ENCODE measurements at regions not wholly inside any gene's neighbourhood (a gene's known extent, or its start where the extent isn't known, plus 50 kb on each side); places are given as distances from the start of the nearest gene placed in this dataset.
"Not testable (repeated sequence)": the region's sequence is repeated elsewhere in the genome, so short reads cannot be mapped to it uniquely, and the experiment has no call there.

- DNase-seq (ENCODE audit: low spot score): no peak
Observed at GRCh38 chr5:77871016-77871415, 94.9 kb upstream of the TBCA start.

GRCh38 chr5:77869116-77869798, 93.1 kb upstream of the TBCA start:
- no peak for DNase-seq (ENCODE audit: low spot score)

- DNase-seq (ENCODE audit: low spot score): no peak
Observed at GRCh38 chr5:77867914-77868313, 91.8 kb upstream of the TBCA start.

- peak; percentile 14 for DNase-seq (ENCODE audit: low spot score)
Observed at GRCh38 chr5:77867194-77867691, 91.1 kb upstream of the TBCA start.

- no peak for DNase-seq (ENCODE audit: low spot score)
Observed at GRCh38 chr5:77866198-77866597, 90.1 kb upstream of the TBCA start.

GRCh38 chr5:77864997-77865396, 88.9 kb upstream of the TBCA start:
- DNase-seq (ENCODE audit: low spot score): no peak

GRCh38 chr5:77863181-77863580, 87.0 kb upstream of the TBCA start:
- no peak for DNase-seq (ENCODE audit: low spot score)

GRCh38 chr5:77861576-77861975, 85.4 kb upstream of the TBCA start:
- no peak for DNase-seq (ENCODE audit: low spot score)

- DNase-seq (ENCODE audit: low spot score): no peak
Observed at GRCh38 chr5:77859306-77859705, 83.2 kb upstream of the TBCA start.

GRCh38 chr5:77858678-77859077, 82.5 kb upstream of the TBCA start:
- DNase-seq (ENCODE audit: low spot score): not testable (repeated sequence)

- DNase-seq (ENCODE audit: low spot score): no peak
Observed at GRCh38 chr5:77855369-77855768, 79.2 kb upstream of the TBCA start.

- no peak for DNase-seq (ENCODE audit: low spot score)
Observed at GRCh38 chr5:77853353-77853907, 77.3 kb upstream of the TBCA start.

GRCh38 chr5:77852514-77853352, 76.6 kb upstream of the TBCA start:
- no peak for DNase-seq (ENCODE audit: low spot score)

- DNase-seq (ENCODE audit: low spot score): no peak
Observed at GRCh38 chr5:77852068-77852513, 76.0 kb upstream of the TBCA start.

- DNase-seq (ENCODE audit: low spot score): no peak
Observed at GRCh38 chr5:77851176-77852067, 75.3 kb upstream of the TBCA start.

GRCh38 chr5:77850536-77851175, 74.5 kb upstream of the TBCA start:
- DNase-seq (ENCODE audit: low spot score): no peak

- DNase-seq (ENCODE audit: low spot score): no peak
Observed at GRCh38 chr5:77849308-77849900, 73.3 kb upstream of the TBCA start.

GRCh38 chr5:77847814-77848290, 71.7 kb upstream of the TBCA start:
- no peak for DNase-seq (ENCODE audit: low spot score)

- no peak for DNase-seq (ENCODE audit: low spot score)
Observed at GRCh38 chr5:77847129-77847460, 71.0 kb upstream of the TBCA start.

GRCh38 chr5:77846422-77847128, 70.4 kb upstream of the TBCA start:
- DNase-seq (ENCODE audit: low spot score): no peak

Data from HT-29 (cell line).